GM18861 (cell line): ENCODE measurements at regions not wholly inside any gene's neighbourhood (a gene's known extent, or its start where the extent isn't known, plus 50 kb on each side); places are given as distances from the start of the nearest gene placed in this dataset.
A peak's percentile ranks its signal among the peaks of the same experiment; 100 is the strongest.

Experiments
- ATAC-seq: cut with Tn5 transposase; IDR thresholded peaks from one replicate; pipeline ENCODE4 v1.9.1; 2021; ENCODE audit not compliant: unreplicated experiment

DNA sequence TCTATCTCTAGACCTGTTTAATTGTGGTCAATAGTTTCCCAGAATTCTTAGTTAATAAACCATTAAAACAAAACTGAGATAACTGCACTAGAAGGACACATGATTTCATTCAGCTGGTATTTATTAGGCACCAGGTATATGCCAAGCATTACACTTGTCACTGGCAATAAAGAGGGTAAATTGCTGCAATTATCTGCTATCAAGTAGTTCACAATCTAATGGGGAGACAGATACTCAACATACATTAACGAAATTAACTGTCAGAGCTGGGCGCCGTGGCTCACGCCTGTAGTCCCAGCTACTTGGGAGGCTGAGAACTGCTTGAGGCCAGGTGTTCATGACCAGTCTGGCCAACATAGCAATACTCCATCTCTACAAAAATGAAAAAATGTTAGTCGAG is 71.7 kb upstream of the WIPF1 start:
- ATAC-seq = no peak

GRCh38 chr2:174668075-174668474 is 70.5 kb upstream of the WIPF1 start:
- ATAC-seq = no peak

DNA sequence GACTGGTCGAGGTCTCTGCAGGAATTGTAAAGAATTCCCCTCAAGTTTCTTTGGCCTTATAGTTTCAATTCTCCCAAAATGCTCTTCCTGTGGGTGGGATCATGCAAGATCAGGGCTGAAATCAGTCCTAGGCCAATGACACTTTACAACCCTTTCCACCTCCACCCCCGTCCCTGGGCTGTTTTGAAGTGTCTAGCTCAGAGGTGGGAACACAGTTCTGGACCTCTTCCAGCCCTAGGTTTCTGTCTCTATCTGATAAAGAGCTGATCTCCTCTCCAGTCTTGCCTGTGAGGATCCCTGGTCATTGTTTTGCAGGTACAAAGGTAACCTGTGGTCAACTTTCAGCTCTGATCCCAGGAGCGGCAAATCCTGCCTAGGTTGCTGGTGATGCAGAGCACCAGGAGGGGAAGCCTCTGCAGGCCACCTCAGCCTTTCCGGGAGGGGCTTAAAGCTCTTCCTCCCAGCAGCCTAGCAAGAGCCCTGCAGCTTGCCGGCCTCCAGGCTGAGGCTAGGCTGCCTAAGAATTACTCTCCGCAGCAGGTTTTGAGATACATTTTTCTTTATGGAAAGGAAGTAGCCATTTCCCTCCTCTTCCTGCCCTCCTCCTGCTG is 69.8 kb upstream of the WIPF1 start:
- ATAC-seq = no peak

DNA sequence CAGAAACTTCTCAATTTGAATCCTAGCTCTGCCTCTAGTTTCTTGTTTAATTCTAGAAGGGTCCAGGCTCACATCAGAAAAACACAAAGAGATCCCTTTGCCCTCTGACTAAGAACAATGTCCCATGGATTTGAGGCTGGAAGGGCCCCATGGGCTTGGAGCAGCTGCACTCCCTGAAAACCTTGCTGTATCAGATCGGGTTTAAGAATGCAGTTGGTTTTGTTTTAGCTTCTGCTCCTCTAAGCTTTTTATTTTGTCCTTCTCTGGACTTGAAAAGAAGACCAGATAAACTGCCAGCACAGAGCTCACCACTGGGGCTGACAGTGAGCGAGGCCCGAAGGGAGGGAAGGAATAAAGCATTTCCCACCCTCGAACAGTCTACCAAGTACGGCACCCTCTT is 69.2 kb upstream of the WIPF1 start:
- ATAC-seq = no peak

DNA sequence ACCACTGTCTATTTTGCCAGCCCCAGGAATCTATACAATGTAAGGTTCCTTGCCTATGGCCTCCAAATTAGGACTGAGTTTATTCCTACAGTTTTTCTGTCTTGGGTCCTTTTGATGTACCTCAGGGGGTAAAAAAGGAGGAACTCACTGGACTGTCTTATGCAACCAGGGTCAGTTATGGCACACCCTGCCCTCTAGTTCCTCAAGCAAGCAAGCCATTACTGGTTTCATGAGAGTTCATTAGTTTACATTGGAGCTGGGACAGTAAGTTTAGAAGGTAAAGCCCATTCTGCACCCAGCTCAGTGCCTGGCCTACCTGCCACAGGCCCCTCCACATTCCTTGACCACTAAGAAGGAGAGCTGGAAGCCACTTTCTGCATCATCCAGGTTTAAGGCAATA is 68.7 kb upstream of the WIPF1 start:
- no peak for ATAC-seq

GRCh38 chr2:174664084-174664759 is 66.6 kb upstream of the WIPF1 start:
- no peak for ATAC-seq

GRCh38 chr2:174663550-174663949 is 65.9 kb upstream of the WIPF1 start:
- ATAC-seq = no peak

DNA sequence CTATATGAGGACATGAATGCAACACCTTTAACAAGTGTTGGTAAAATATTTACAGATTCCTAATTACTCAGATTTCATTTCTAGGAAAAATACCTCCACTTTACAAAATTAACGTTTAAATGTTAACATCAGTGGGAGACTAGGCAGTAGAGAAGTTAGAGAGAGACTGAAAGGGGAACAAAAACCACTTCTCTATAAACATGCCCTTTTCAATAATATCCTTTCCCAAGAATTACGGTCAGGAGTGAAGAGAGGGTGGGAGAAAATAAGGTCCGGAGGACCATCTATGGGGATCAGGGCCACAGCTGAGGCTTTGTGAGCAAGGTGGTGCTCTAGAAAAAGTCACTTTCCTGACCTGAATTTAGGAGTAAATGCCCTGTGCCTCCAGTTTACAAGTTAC is 65.3 kb upstream of the WIPF1 start:
- ATAC-seq = no peak

GRCh38 chr2:174662459-174662858 is 64.9 kb upstream of the WIPF1 start:
- ATAC-seq = no peak

DNA sequence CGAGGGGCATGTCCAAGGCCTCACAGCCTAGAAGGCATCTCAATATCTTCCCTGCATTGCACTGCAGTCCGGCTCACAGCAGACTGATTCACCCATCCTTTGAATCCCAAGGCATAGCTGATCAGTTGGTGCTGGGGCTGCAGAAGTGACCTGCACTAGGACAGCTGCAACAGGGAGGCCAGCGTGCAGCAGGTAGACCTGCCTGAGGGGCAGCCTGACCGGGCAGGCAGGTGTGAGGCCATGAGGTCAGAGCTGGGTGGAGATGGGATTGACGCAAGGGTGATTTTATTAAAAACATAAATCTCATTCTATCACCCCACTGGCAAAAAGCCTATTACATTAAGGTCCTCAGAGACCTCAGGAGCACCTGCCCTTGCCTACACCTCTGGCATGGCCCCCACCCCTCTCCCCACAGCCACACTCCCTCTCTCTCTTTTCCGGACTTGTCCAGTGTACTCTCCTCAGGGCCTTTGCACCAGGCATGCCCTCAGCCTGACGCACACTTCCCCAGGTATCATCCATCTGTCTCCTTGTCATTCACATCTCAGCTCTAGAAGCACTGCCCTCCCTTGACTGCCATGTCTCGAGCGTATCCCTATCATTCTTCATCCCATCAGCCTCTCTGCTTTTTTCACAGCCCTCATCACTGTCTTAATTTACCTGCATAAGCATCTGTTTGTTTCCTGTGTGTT is 63.5 kb upstream of the WIPF1 start:
- ATAC-seq = no peak

GRCh38 chr2:174659069-174659900 is 61.7 kb upstream of the WIPF1 start:
- peak; percentile 46 for ATAC-seq

GRCh38 chr2:174656676-174657176 is 59.1 kb upstream of the WIPF1 start:
- ATAC-seq = no peak

DNA sequence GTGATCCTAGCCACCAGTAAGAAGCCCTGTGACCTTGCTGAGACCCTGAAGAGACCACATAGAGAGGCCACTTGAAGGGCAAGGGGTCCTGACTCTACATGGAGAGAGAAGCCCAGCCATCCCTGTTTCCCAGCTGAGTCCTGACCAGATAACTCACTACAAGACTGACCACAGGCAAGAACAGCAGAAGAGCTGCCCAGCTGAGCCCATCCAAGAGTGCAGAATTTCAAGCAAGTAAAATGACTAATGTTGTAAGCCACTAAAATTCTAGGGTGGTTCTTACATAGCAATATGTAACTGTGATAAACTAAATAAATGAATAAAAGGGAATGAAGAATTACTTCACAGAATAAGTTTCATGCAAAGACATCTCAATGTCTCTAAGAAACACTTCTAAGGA is 58.4 kb upstream of the WIPF1 start:
- no peak for ATAC-seq

- ATAC-seq = no peak
Observed at GRCh38 chr2:174654419-174654941, 56.9 kb upstream of the WIPF1 start.

GRCh38 chr2:174648896-174649295 is 51.3 kb upstream of the WIPF1 start:
- ATAC-seq = no peak
